Calu3 (cell line): ENCODE measurements at regions not wholly inside any gene's neighbourhood (a gene's known extent, or its start where the extent isn't known, plus 50 kb on each side); places are given as distances from the start of the nearest gene placed in this dataset.
"Not testable (repeated sequence)": the region's sequence is repeated elsewhere in the genome, so short reads cannot be mapped to it uniquely, and the experiment has no call there.

Source experiments
- BruUV-seq: library from RNA; stranded (reverse); fragments of 400-500 nt; replicated peaks from 2 replicates; lab custom pipeline; 2021; lab: Mats Ljungman, UMichigan
- CTCF ChIA-PET: fragments of 300-600 bp; sonication (Branson Sonifier 250); formaldehyde crosslinking; loops from one replicate; lab custom pipeline; 2022; ENCODE audit warnings: antibody characterized with exemption; lab: Charles Lee
- DNase-seq: peaks from one replicate; pipeline ENCODE4 v3.0.0; 2022
- H3K27ac Mint-ChIP-seq: one replicate; pipeline ENCODE4 v1.8.0; 2022; ENCODE audit warnings: mixed read lengths; ENCODE audit not compliant: unreplicated experiment
- H3K27me3 Mint-ChIP-seq: one replicate; pipeline ENCODE4 v1.8.0; 2022; ENCODE audit warnings: mixed read lengths; ENCODE audit not compliant: unreplicated experiment
- H3K36me3 Mint-ChIP-seq: one replicate; pipeline ENCODE4 v1.8.0; 2022; ENCODE audit warnings: mild to moderate bottlenecking, moderate library complexity, mixed read lengths; ENCODE audit not compliant: insufficient read depth, unreplicated experiment
- H3K4me1 Mint-ChIP-seq: one replicate; pipeline ENCODE4 v1.8.0; 2022; ENCODE audit warnings: mild to moderate bottlenecking, low read depth, mixed read lengths; ENCODE audit not compliant: unreplicated experiment
- H3K4me3 Mint-ChIP-seq: one replicate; pipeline ENCODE4 v1.8.0; 2022; ENCODE audit warnings: mild to moderate bottlenecking, low read depth, moderate library complexity, mixed read lengths; ENCODE audit not compliant: unreplicated experiment
- H3K9me3 Mint-ChIP-seq: one replicate; pipeline ENCODE4 v1.8.0; 2022; ENCODE audit warnings: low read depth, mixed read lengths; ENCODE audit not compliant: unreplicated experiment
- CTCF ChIP-seq: fragments of 200-600 bp; IDR thresholded peaks from one replicate; pipeline ENCODE4 v1.8.0; 2022; ENCODE audit warnings: antibody characterized with exemption; ENCODE audit not compliant: unreplicated experiment
- intact Hi-C: fragments of 100-400 bp; cut with micrococcal nuclease; formaldehyde crosslinking; loops from one replicate; pipeline ENCODE4 v1.10.0; 2022; ENCODE audit not compliant: unreplicated experiment

GRCh38 chr6:168186438-168186837 lies 107.4 kb upstream of the FRMD1 start:
- Mint-ChIP-seq H3K4me1 (no peaks in the 10 kb centered on the region), H3K27ac (no peak overlapping the region), H3K4me3 (no peak overlapping the region), H3K9me3 (no peaks in the 10 kb centered on the region), H3K27me3 (peaks cover 68% of the 10 kb centered on the region), H3K36me3 (no peaks in the 10 kb centered on the region)
- intact Hi-C loops = no loop called here
- BruUV-seq = no TSS peak
- CTCF ChIA-PET = no interaction called here
- DNase-seq = no peak
- TF ChIP-seq CTCF = no peak

- H3K4me3 Mint-ChIP-seq, intact Hi-C loops, BruUV-seq, H3K9me3 Mint-ChIP-seq, H3K36me3 Mint-ChIP-seq, H3K27ac Mint-ChIP-seq, H3K4me1 Mint-ChIP-seq, DNase-seq, CTCF ChIA-PET: not testable (repeated sequence)
- peaks cover 66% of the 10 kb centered on the region for H3K27me3 Mint-ChIP-seq
These were observed 107.0 kb upstream of the FRMD1 start for GRCh38 chr6:168186018-168186417.

- CTCF ChIA-PET = interaction anchor here (0.6 kb wide), 1 partner anchor 161 kb away, joined by 3 read pairs; no protein-coding TSS in a partner anchor
- no peaks in the 10 kb centered on the region for H3K4me1 Mint-ChIP-seq
- intact Hi-C loops = no loop called here
- no peaks in the 10 kb centered on the region for H3K36me3 Mint-ChIP-seq
- peaks cover 55% of the 10 kb centered on the region for H3K27me3 Mint-ChIP-seq
- H3K4me3 Mint-ChIP-seq = no peak overlapping the region
- TF ChIP-seq CTCF = no peak
- no TSS peak for BruUV-seq
- no peak for DNase-seq
- no peak overlapping the region for H3K27ac Mint-ChIP-seq
- H3K9me3 Mint-ChIP-seq = no peaks in the 10 kb centered on the region
These were observed 105.7 kb upstream of the FRMD1 start for GRCh38 chr6:168184701-168185100.

- TF ChIP-seq CTCF = no peak
- DNase-seq = no peak
- H3K9me3 Mint-ChIP-seq = no peaks in the 10 kb centered on the region
- H3K4me3 Mint-ChIP-seq = no peak overlapping the region
- CTCF ChIA-PET = no interaction called here
- BruUV-seq = no TSS peak
- H3K4me1 Mint-ChIP-seq = no peaks in the 10 kb centered on the region
- intact Hi-C loops = no loop called here
- peaks cover 59% of the 10 kb centered on the region for H3K27me3 Mint-ChIP-seq
- no peaks in the 10 kb centered on the region for H3K36me3 Mint-ChIP-seq
- no peak overlapping the region for H3K27ac Mint-ChIP-seq
These were observed 104.6 kb upstream of the FRMD1 start for GRCh38 chr6:168183613-168183970.

- Mint-ChIP-seq H3K27ac (no peak overlapping the region), H3K4me1 (no peaks in the 10 kb centered on the region), H3K27me3 (peaks cover 65% of the 10 kb centered on the region), H3K36me3 (no peaks in the 10 kb centered on the region), H3K9me3 (no peaks in the 10 kb centered on the region), H3K4me3 (no peak overlapping the region)
- TF ChIP-seq CTCF = no peak
- no peak for DNase-seq
- intact Hi-C loops = no loop called here
- CTCF ChIA-PET = interaction anchor here (1.0 kb wide), 1 partner anchor 13 kb away, joined by 3 read pairs; no protein-coding TSS in a partner anchor
- BruUV-seq = no TSS peak
These were observed 104.0 kb upstream of the FRMD1 start for GRCh38 chr6:168182908-168183612.
